ENCODE measurements at regions not wholly inside any gene's neighbourhood (a gene's known extent, or its start where the extent isn't known, plus 50 kb on each side); places are given as distances from the start of the nearest gene placed in this dataset.

GRCh38 chr1:79312438-79312837 is 305.9 kb upstream of the ADGRL4 start:
- Histone ChIP-seq H3K4me1 (no peaks in the 10 kb centered on the region), H3K27ac (no peak overlapping the region), H3K4me3 (no peak overlapping the region), H3K36me3 (no peaks in the 10 kb centered on the region), H3K27me3 (no peaks in the 10 kb centered on the region), H3K9me3 (no peaks in the 10 kb centered on the region)
- ATAC-seq (no peak), DNase-seq (no peak)
- TF ChIP-seq POLR2A (IDR thresholded peaks at IDR 0.05), result no peak
- TF ChIP-seq CTCF (IDR thresholded peaks at IDR 0.05), result no peak
- intact Hi-C loops (cut with DNase I), result no loop called here

- H3K27ac ChIP-seq, result no peak overlapping the region
- no peaks in the 10 kb centered on the region for H3K4me1 ChIP-seq
- no peaks in the 10 kb centered on the region for H3K9me3 ChIP-seq
- no peak for DNase-seq
- H3K4me3 ChIP-seq, result no peak overlapping the region
- no peaks in the 10 kb centered on the region for H3K36me3 ChIP-seq
- TF ChIP-seq POLR2A (IDR thresholded peaks at IDR 0.05), result no peak
- no peak for TF ChIP-seq CTCF (IDR thresholded peaks at IDR 0.05)
- no peaks in the 10 kb centered on the region for H3K27me3 ChIP-seq
- 34% methylated on average over 3 of the region's 3 CpGs for WGBS (ENCODE audit: insufficient coverage, low coverage, low lambda C conversion rate, missing lambda C conversion rate)
- no peak for ATAC-seq
- intact Hi-C loops (cut with DNase I), result no loop called here
These were observed 304.1 kb upstream of the ADGRL4 start for GRCh38 chr1:79310609-79311008.

- no peak for DNase-seq
- Histone ChIP-seq H3K27me3 (no peaks in the 10 kb centered on the region), H3K4me3 (no peak overlapping the region), H3K36me3 (no peaks in the 10 kb centered on the region), H3K27ac (no peak overlapping the region), H3K4me1 (no peaks in the 10 kb centered on the region), H3K9me3 (no peaks in the 10 kb centered on the region)
- no peak for ATAC-seq
- intact Hi-C loops (cut with DNase I), result no loop called here
- no peak for TF ChIP-seq CTCF (IDR thresholded peaks at IDR 0.05)
- TF ChIP-seq POLR2A (IDR thresholded peaks at IDR 0.05), result no peak
- 42% methylated on average over 3 of the region's 3 CpGs for WGBS (ENCODE audit: insufficient coverage, low coverage, low lambda C conversion rate, missing lambda C conversion rate)
These were observed 297.6 kb upstream of the ADGRL4 start for GRCh38 chr1:79304131-79304530.

- no peak for ATAC-seq
- no peak for DNase-seq
- no peak overlapping the region for H3K4me3 ChIP-seq
- no peaks in the 10 kb centered on the region for H3K4me1 ChIP-seq
- no peak overlapping the region for H3K27ac ChIP-seq
- WGBS (ENCODE audit: insufficient coverage, low coverage, low lambda C conversion rate, missing lambda C conversion rate), result 60% methylated on average over 2 of the region's 2 CpGs
- no peaks in the 10 kb centered on the region for H3K27me3 ChIP-seq
- no peaks in the 10 kb centered on the region for H3K9me3 ChIP-seq
- no peak for TF ChIP-seq CTCF (IDR thresholded peaks at IDR 0.05)
- TF ChIP-seq POLR2A (IDR thresholded peaks at IDR 0.05), result no peak
- no peaks in the 10 kb centered on the region for H3K36me3 ChIP-seq
- intact Hi-C loops (cut with DNase I), result no loop called here
These were observed 296.5 kb upstream of the ADGRL4 start for GRCh38 chr1:79303040-79303439.

GRCh38 chr1:79302380-79302930 is 295.9 kb upstream of the ADGRL4 start:
- Histone ChIP-seq H3K4me1 (no peaks in the 10 kb centered on the region), H3K9me3 (no peaks in the 10 kb centered on the region), H3K4me3 (no peak overlapping the region), H3K27me3 (no peaks in the 10 kb centered on the region), H3K36me3 (no peaks in the 10 kb centered on the region), H3K27ac (no peak overlapping the region)
- 20% methylated on average over 6 of the region's 6 CpGs for WGBS (ENCODE audit: insufficient coverage, low coverage, low lambda C conversion rate, missing lambda C conversion rate)
- TF ChIP-seq CTCF (IDR thresholded peaks at IDR 0.05), result no peak
- TF ChIP-seq POLR2A (IDR thresholded peaks at IDR 0.05), result no peak
- intact Hi-C loops (cut with DNase I), result no loop called here
- no peak for DNase-seq
- ATAC-seq, result no peak

All from right lobe of liver (tissue), 6 donors.